Gastroesophageal sphincter (tissue), 3 donors: ENCODE measurements at regions not wholly inside any gene's neighbourhood (a gene's known extent, or its start where the extent isn't known, plus 50 kb on each side); places are given as distances from the start of the nearest gene placed in this dataset.

ENCODE experiments used
- POLR2A ChIP-seq, 2 donors: fragments of 450-650 bp; IDR thresholded peaks; one replicate each; pipeline ENCODE4 v1.6.1; 2017; ENCODE audit warnings: antibody characterized with exemption in 2 of 2, mild to moderate bottlenecking in 2 of 2, moderate library complexity in 1 of 2
- TF ChIP-seq, protein P1 (sequence below), 4 experiments: fragments of 200-600 bp in 2 of 4; fragments of 450-650 bp in 2 of 4; sonication (generic) in 1 of 4; IDR thresholded peaks; one replicate each; pipeline ENCODE4 v1.5.1; 2017 to 2019; ENCODE audit warnings: antibody characterized with exemption in 4 of 4, mild to moderate bottlenecking in 2 of 4, moderate library complexity in 2 of 4

GRCh38 chr4:81756042-81756441 is 284.3 kb upstream of the RASGEF1B start:
- TF ChIP-seq, protein P1, sequence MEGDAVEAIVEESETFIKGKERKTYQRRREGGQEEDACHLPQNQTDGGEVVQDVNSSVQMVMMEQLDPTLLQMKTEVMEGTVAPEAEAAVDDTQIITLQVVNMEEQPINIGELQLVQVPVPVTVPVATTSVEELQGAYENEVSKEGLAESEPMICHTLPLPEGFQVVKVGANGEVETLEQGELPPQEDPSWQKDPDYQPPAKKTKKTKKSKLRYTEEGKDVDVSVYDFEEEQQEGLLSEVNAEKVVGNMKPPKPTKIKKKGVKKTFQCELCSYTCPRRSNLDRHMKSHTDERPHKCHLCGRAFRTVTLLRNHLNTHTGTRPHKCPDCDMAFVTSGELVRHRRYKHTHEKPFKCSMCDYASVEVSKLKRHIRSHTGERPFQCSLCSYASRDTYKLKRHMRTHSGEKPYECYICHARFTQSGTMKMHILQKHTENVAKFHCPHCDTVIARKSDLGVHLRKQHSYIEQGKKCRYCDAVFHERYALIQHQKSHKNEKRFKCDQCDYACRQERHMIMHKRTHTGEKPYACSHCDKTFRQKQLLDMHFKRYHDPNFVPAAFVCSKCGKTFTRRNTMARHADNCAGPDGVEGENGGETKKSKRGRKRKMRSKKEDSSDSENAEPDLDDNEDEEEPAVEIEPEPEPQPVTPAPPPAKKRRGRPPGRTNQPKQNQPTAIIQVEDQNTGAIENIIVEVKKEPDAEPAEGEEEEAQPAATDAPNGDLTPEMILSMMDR (IDR thresholded peaks at IDR 0.05) = no peak
- TF ChIP-seq POLR2A (IDR thresholded peaks at IDR 0.05) = no peak
